NB4 (cell line): ENCODE measurements at regions not wholly inside any gene's neighbourhood (a gene's known extent, or its start where the extent isn't known, plus 50 kb on each side); places are given as distances from the start of the nearest gene placed in this dataset.

ENCODE experiments used
- DNase-seq: peaks from one replicate; pipeline ENCODE4 v3.0.0; 2010; ENCODE audit warnings: low read depth
- H3K4me3 ChIP-seq: one replicate; pipeline ENCODE4 v1.5.1; 2011; ENCODE audit warnings: mild to moderate bottlenecking, low read depth, low read length, moderate library complexity
- MYC ChIP-seq: IDR thresholded peaks from 2 replicates; pipeline ENCODE4 v1.6.1; 2011; ENCODE audit warnings: low read depth, low read length
- POLR2A ChIP-seq: IDR thresholded peaks from 2 replicates; pipeline ENCODE4 v1.6.1; 2011; ENCODE audit warnings: mild to moderate bottlenecking; ENCODE audit not compliant: insufficient read length; ENCODE audit errors: extremely low read depth
- TF ChIP-seq, protein P1 (sequence below): IDR thresholded peaks from one replicate; pipeline ENCODE4 v1.5.1; 2012; ENCODE audit warnings: low read depth, low read length
- TF ChIP-seq, protein P2 (sequence below): IDR thresholded peaks from 2 replicates; pipeline ENCODE4 v1.6.1; 2011; ENCODE audit warnings: low read depth, low read length

DNA sequence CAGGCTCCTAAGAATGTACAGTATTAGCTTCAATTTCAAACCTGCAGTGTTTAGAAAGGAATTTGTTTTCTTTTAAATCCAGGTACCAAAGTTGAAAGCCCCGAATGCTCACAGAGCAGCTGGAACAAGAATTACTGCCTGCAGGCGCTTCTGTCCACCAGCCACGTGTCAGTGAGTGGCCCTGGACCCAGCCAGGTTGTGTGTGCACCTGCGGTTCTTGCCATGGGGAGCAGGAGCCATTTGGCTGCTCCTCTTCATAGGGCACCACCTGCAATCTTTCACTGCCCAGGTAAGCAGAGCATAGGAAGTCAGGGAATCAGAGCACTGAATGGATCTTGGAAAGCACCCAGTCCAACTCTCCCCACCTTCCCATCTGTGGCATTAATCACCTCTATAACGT is 79.5 kb upstream of the PIP5K1B start:
- TF ChIP-seq MYC (no peak), POLR2A (no peak)
- TF ChIP-seq, protein P1, sequence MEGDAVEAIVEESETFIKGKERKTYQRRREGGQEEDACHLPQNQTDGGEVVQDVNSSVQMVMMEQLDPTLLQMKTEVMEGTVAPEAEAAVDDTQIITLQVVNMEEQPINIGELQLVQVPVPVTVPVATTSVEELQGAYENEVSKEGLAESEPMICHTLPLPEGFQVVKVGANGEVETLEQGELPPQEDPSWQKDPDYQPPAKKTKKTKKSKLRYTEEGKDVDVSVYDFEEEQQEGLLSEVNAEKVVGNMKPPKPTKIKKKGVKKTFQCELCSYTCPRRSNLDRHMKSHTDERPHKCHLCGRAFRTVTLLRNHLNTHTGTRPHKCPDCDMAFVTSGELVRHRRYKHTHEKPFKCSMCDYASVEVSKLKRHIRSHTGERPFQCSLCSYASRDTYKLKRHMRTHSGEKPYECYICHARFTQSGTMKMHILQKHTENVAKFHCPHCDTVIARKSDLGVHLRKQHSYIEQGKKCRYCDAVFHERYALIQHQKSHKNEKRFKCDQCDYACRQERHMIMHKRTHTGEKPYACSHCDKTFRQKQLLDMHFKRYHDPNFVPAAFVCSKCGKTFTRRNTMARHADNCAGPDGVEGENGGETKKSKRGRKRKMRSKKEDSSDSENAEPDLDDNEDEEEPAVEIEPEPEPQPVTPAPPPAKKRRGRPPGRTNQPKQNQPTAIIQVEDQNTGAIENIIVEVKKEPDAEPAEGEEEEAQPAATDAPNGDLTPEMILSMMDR = no peak
- TF ChIP-seq, protein P2, sequence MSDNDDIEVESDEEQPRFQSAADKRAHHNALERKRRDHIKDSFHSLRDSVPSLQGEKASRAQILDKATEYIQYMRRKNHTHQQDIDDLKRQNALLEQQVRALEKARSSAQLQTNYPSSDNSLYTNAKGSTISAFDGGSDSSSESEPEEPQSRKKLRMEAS = no peak
- DNase-seq = no peak
- H3K4me3 ChIP-seq = no peak overlapping the region

DNA sequence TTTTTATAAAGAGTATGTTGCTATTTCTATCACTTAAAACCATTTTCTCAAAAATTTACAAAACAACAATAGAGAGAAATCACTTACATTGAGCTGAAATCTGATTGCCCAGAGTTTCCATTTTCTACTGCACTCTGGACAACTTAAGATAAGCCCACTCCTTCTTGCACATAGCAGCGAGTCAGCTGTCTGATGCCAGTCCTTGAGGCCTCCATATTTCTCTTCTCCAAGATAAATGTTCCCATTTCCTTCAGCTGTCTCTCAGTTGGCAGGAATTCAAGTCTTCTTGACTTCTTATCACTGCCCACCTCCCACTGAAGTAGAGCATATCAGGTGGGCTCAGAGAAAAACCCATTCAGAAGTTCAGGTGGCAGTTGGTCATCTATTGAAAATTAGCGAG is 78.5 kb upstream of the PIP5K1B start:
- no peak overlapping the region for H3K4me3 ChIP-seq
- TF ChIP-seq, protein P1 = no peak
- TF ChIP-seq MYC = no peak
- TF ChIP-seq, protein P2 = no peak
- TF ChIP-seq POLR2A = no peak
- DNase-seq = no peak

DNA sequence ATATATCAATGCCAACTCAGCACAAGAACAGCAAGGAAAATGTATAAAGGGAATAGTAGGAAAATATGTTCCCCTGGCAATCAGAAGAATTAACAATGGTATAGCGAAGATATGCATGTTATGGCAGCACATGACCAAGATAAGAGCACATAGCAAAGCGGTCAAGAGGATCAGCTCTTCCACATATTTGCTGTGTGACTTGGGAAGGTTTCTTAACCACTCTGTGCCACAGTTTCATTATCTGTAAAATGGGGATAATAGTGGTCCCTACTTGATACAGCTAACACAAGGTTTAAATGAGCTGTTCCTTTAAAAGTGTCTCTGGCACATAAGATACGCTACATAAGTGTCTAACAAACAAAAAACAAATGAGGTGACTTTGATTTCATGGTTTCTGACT is 77.9 kb upstream of the PIP5K1B start:
- H3K4me3 ChIP-seq = no peak overlapping the region
- TF ChIP-seq, protein P1 = no peak
- TF ChIP-seq POLR2A (no peak), MYC (no peak)
- TF ChIP-seq, protein P2 = no peak
- no peak for DNase-seq

DNA sequence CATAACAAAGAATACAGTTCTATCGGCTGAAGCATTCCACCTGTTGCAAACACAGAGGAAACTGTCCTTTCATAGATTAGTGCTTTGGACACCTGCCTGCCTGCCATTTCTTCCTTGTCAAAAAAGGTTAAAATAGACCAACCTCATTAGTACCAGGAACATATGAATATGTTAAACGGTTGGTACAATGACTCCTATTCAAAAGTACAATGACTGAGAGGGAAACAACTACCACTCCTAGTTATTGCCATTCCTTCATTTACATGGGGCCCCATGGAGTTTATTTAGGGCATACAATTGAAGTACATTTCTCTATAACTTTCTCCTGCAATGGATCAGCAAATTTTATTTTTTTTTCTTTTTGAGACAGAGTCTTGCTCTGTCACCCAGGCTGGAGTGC is 77.4 kb upstream of the PIP5K1B start:
- no peak for DNase-seq
- TF ChIP-seq MYC (no peak), POLR2A (no peak)
- TF ChIP-seq, protein P2 = no peak
- TF ChIP-seq, protein P1 = no peak

DNA sequence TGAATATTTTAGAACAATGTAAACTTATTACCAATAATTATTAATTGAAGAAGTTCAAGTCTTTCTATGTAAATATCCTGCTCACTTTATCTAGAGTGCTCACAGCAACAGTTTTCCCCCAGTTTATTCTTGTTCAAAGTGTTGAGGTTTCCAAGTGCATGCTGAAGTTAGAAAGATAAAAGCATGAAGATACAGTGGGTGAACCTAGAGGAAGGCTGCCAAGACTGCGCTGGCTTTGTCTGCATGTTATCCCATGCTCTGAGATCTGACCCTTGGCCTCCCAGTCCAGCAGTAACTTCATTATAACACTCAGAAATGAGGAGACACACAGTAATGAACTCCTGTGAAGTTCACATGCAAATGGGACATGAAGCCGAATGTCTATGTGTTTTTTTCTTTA is 76.0 kb upstream of the PIP5K1B start:
- DNase-seq = no peak
- no peak overlapping the region for H3K4me3 ChIP-seq
- TF ChIP-seq POLR2A (no peak), MYC (no peak)
- TF ChIP-seq, protein P2 = no peak
- TF ChIP-seq, protein P1 = no peak

More for the DNA sequence above, 77.4 kb upstream of the PIP5K1B start:
- no peak overlapping the region for H3K4me3 ChIP-seq

DNA sequence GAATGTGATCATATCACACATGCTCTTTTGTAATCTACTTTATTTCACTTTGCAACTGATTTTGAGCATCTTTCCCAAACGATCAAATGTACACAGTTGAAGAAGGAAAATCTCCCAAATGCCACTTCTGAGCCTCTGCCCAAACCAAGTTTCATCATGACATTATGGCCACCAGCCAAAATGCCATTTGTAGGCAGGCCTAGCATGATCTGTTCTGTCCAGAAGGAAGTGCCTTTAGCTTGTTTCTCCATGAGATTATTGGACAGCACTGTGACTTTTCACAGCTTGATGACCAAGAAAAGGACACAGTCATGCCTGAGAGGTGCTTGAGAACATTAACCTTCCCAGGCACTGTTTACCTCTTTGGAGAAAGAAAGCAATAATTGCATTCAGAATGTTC is 73.2 kb upstream of the PIP5K1B start:
- TF ChIP-seq POLR2A (no peak), MYC (no peak)
- TF ChIP-seq, protein P2 = no peak
- DNase-seq = no peak
- H3K4me3 ChIP-seq = no peak overlapping the region
